Kidney epithelial cell (primary cell): ENCODE measurements at regions not wholly inside any gene's neighbourhood (a gene's known extent, or its start where the extent isn't known, plus 50 kb on each side); places are given as distances from the start of the nearest gene placed in this dataset.
A peak's percentile ranks its signal among the peaks of the same experiment; 100 is the strongest.

Experiments used
- DNase-seq: peaks from one replicate; pipeline ENCODE4 v3.0.0-alpha.2; 2010; ENCODE audit warnings: low read depth
- H3K27me3 ChIP-seq: 2 replicates; pipeline ENCODE4 v1.6.0; 2011; ENCODE audit warnings: low read length; ENCODE audit not compliant: control insufficient read depth, insufficient read depth
- H3K36me3 ChIP-seq: 2 replicates; pipeline ENCODE4 v1.5.1; 2011; ENCODE audit warnings: low read length; ENCODE audit not compliant: control insufficient read depth, insufficient read depth
- H3K4me3 ChIP-seq: 2 replicates; pipeline ENCODE4 v1.5.1; 2011; ENCODE audit warnings: low read depth, mild to moderate bottlenecking, control low read depth, low read length
- CTCF ChIP-seq: IDR thresholded peaks from 2 replicates; pipeline ENCODE4 v1.5.1; 2011; ENCODE audit warnings: mild to moderate bottlenecking, moderate library complexity, low read length, control low read depth, inconsistent platforms; ENCODE audit not compliant: insufficient read depth, poor library complexity, severe bottlenecking

DNA sequence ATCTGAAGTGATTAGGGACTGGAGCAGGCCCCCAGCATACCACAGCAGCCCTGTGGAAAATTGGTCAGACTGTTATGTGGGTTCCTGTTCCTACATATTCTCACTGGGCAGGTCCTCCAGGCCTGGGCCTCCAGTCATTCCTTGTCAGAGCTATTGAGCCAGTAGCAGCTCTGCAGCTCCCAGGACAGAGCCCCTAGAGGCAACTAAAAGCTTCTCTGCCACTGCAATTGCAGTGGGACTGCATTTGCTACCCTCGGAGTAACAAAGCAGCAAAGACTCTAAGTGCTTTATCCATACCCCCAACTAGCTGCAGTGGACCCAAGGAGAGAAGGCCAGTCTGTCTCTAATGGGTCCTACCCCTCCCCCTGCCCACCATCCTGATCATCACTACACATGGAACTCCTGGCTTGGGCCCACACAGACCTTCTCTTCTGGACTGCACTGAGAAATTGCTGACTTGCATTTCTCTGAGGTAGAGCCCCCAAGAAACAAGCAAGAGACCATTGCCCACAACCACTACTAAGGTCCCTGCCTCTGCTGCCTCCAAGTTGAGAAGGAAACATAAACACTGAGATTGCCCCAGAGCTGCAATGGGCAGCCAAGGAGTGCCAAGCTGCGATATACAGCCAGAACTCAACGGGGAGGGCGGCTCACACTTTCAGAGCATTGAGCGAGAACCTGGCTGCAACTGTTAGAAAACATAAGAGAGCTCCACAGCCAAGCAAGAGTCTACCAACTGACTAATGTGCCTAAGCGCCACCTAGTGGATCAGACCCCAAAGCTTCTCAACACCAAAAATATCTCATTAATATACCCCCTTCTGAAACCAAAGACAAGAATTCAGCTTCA, 738.7 kb upstream of the NDST4 start:
- no peaks in the 10 kb centered on the region for H3K36me3 ChIP-seq
- H3K27me3 ChIP-seq: no peaks in the 10 kb centered on the region
- DNase-seq: peak; percentile 2
- TF ChIP-seq CTCF: peak; percentile 72
- H3K4me3 ChIP-seq: no peak overlapping the region

DNA sequence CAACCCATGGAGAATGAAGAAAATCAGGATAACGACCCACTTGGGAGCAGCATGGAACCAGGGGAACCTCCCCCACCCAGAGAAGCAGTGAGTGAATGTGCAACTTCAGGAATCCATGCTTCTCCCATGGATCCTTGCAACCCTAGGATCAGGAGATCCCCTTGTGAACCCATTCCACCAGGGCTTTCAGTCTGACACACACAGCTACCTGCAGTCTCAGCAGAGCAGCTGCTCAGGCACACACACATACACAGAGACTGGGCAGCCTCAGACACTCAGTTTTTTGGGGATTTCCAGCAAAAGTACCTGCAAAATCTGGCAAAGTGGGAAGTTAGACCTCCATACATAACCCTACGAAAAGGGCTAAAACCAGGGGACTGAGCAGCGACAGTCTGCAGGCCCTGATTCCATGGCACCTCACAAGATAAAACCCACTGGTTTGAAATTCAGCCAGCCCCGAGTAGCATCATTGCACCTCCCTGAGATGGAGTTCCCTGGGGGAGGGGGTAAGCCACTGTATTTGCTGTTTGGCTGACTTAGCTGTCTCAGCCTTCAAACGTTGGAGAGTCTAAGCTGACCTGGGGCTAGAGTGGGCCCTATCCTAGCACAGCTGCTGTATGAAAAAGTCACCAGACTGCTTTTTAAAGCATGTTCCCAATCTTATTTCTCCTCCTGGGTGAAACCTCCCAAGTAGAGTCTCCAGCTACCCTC, 737.5 kb upstream of the NDST4 start:
- Histone ChIP-seq H3K4me3 (no peak overlapping the region), H3K27me3 (no peaks in the 10 kb centered on the region), H3K36me3 (no peaks in the 10 kb centered on the region)
- no peak for DNase-seq
- no peak for TF ChIP-seq CTCF

- no peak for DNase-seq
- Histone ChIP-seq H3K27me3 (no peaks in the 10 kb centered on the region), H3K4me3 (no peak overlapping the region), H3K36me3 (no peaks in the 10 kb centered on the region)
- no peak for TF ChIP-seq CTCF
Observed at GRCh38 chr4:115844180-115844579, 730.8 kb upstream of the NDST4 start.

GRCh38 chr4:115841871-115842270, 728.5 kb upstream of the NDST4 start:
- H3K27me3 ChIP-seq: no peaks in the 10 kb centered on the region
- DNase-seq: no peak
- no peak for TF ChIP-seq CTCF
- no peak overlapping the region for H3K4me3 ChIP-seq
- no peaks in the 10 kb centered on the region for H3K36me3 ChIP-seq

DNA sequence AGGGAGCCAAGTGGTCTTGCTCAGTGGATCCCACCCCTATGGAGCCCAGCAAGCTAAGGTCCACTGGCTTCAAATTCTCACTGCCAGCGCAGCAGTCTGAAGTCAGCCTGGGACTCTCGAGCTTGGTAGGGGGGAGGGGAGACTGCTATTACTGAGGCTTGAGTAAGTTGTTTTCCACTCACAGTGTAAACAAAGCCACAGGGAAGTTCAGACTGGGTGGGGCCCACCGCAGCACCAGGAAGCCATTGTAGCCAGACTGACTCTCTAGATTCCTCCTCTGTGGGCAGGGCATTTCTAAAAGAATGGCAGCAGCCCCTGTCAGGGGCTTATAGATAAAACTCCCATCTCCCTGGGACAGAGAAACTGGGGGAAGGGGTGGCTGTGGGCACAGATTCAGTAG, 721.0 kb upstream of the NDST4 start:
- TF ChIP-seq CTCF: no peak

GRCh38 chr4:115824630-115825029, 711.2 kb upstream of the NDST4 start:
- TF ChIP-seq CTCF: no peak
- H3K27me3 ChIP-seq: no peaks in the 10 kb centered on the region
- no peak overlapping the region for H3K4me3 ChIP-seq

More for the DNA sequence above, 721.0 kb upstream of the NDST4 start:
- Histone ChIP-seq H3K27me3 (no peaks in the 10 kb centered on the region), H3K36me3 (no peaks in the 10 kb centered on the region), H3K4me3 (no peak overlapping the region)
- DNase-seq: no peak

More at GRCh38 chr4:115824630-115825029, 711.2 kb upstream of the NDST4 start:
- no peak for DNase-seq
- H3K36me3 ChIP-seq: no peaks in the 10 kb centered on the region
